ENCODE measurements at regions not wholly inside any gene's neighbourhood (a gene's known extent, or its start where the extent isn't known, plus 50 kb on each side); places are given as distances from the start of the nearest gene placed in this dataset.
"Not testable (repeated sequence)": the region's sequence is repeated elsewhere in the genome, so short reads cannot be mapped to it uniquely, and the experiment has no call there.

DNA sequence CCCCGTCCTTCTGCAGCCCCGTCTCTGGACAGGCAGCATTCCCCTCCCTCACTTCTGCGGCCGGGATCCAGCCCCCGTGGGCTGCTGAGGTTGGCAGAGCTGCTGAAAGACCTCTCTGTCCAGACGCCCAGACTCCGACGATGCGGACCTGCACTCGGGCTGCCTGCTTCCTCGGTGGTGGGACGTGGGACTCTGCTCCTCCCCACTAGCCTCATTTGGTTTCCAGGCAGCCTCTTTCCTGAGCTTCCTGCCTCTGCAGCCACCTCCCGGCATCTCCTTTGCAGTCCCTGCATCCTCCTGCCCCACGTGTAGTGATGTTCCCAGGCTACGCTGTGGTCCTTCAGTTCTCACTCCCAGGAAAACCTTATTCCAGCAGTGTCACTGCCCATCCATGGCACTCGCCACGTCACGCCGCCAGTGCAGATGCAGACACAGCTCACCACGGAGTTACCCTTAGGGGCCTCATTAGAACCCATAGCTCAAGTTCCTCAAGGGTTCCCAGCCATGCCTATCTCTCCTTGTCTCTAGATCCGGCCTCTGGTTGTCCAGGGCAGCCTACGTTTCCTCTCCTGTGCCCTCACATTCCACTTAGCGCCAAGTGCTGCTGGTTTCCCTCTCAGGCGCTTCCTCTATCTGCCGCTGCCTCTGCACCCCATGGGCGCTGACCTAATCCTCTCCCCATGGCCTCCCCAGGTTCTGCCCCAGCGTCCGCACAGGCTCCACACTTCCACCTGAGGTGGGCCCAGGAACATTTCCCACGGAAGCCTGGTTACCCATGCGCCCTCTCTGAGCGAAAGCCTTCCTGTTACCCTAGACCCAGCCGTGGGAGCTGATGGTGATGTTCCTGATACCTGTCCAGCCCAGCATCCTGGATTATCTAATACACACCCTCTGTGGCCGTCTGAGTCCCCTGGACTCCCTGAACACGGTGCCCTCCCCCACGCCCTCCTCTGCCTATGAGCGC lies 318.3 kb upstream of the MYT1L start:
- no peak for DNase-seq (ENCODE audit: low read depth)
- TF ChIP-seq CTCF (conservative IDR thresholded peaks at IDR 0.05; ENCODE audit: low read depth, low read length): no peak

DNA sequence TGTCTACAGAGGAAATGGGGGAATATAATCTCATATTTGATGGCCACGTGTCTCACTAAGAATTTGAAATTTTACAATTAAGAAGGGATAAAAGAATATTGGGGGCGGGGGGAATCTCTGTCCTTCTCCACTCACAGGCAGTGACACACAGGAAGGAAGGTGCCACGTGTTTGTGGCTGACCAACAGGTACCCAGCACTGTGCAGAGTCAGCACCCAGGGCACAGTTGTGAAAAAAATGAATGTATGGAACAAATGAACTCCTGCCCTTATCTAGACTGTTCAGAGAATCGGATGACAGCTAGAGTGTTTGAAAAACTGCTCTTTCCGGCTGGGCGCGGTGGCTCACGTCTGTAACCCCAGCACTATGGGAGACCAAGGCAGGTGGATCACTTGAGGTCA lies 317.0 kb upstream of the MYT1L start:
- no peak for DNase-seq (ENCODE audit: low read depth)
- no peak overlapping the region for H3K4me3 ChIP-seq (ENCODE audit: low read depth, low read length)
- no peak for TF ChIP-seq CTCF (conservative IDR thresholded peaks at IDR 0.05; ENCODE audit: low read depth, low read length)

More for the DNA sequence above, 318.3 kb upstream of the MYT1L start:
- H3K4me3 ChIP-seq (ENCODE audit: low read depth, low read length): no peak overlapping the region

- TF ChIP-seq CTCF (conservative IDR thresholded peaks at IDR 0.05; ENCODE audit: low read depth, low read length): no peak
- no peak overlapping the region for H3K4me3 ChIP-seq (ENCODE audit: low read depth, low read length)
- no peak for DNase-seq (ENCODE audit: low read depth)
These were observed 316.1 kb upstream of the MYT1L start for GRCh38 chr2:2647141-2647541.

- no peak for DNase-seq (ENCODE audit: low read depth)
These were observed 315.5 kb upstream of the MYT1L start for GRCh38 chr2:2646433-2647051.

DNA sequence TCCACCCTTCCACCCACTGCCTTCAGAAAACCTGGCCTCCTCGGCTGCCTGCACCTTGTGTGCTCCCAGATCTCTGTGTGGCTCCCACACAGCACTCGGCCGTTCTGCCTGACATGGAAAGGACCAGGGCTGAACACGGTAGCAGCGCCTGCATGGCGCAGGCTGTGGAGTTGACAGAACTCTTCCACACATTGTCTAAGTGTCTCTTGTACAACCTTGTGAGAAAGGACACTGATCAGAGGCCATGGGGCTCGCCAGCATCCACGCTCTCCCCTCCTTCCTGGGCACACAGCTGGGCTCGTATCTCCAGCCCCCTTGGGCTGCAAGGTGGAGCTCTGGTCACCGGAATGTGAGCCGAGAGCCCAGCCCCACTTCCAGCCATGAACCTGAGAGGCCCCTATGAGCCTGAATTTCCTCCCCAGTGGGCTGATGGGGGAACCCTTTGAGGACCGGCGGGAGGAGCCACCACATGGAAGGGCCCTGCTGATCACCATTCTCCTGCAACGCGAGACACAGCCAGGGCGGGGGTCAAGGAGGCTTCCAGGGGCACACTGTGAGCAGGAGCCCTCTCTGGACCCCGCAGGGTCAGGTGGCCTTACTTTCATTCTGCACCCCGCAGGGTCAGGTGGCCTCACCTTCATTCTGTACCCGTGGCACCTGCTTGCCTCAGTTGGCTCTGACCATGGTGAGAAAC lies 314.2 kb upstream of the MYT1L start:
- no peak for DNase-seq (ENCODE audit: low read depth)
- TF ChIP-seq CTCF (conservative IDR thresholded peaks at IDR 0.05; ENCODE audit: low read depth, low read length): no peak
- H3K4me3 ChIP-seq (ENCODE audit: low read depth, low read length): no peak overlapping the region

More at GRCh38 chr2:2646433-2647051, 315.5 kb upstream of the MYT1L start:
- TF ChIP-seq CTCF (conservative IDR thresholded peaks at IDR 0.05; ENCODE audit: low read depth, low read length): no peak
- no peak overlapping the region for H3K4me3 ChIP-seq (ENCODE audit: low read depth, low read length)

- not testable (repeated sequence) for H3K4me3 ChIP-seq (ENCODE audit: low read depth, low read length); DNase-seq (ENCODE audit: low read depth)
These were observed 313.7 kb upstream of the MYT1L start for GRCh38 chr2:2644751-2645150.

DNA sequence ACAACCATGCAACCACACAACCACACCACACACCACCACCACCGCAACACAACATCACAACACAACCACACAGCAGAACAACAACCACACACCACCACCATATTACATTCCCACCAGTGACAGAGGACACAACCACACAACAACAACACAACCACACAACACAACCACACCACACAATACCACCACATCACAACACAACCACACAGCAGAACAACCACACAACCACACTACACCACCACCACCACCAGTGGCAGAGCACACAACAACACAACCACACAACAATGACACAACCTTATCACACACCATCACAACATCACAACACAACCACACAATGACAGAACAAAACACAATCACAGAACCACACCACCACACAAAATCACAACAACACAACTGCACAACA lies 313.0 kb upstream of the MYT1L start:
- H3K4me3 ChIP-seq (ENCODE audit: low read depth, low read length): no peak overlapping the region
- no peak for DNase-seq (ENCODE audit: low read depth)
- TF ChIP-seq CTCF (conservative IDR thresholded peaks at IDR 0.05; ENCODE audit: low read depth, low read length): no peak

Measured in choroid plexus epithelial cell (primary cell).